ENCODE measurements at regions not wholly inside any gene's neighbourhood (a gene's known extent, or its start where the extent isn't known, plus 50 kb on each side); places are given as distances from the start of the nearest gene placed in this dataset.

DNA sequence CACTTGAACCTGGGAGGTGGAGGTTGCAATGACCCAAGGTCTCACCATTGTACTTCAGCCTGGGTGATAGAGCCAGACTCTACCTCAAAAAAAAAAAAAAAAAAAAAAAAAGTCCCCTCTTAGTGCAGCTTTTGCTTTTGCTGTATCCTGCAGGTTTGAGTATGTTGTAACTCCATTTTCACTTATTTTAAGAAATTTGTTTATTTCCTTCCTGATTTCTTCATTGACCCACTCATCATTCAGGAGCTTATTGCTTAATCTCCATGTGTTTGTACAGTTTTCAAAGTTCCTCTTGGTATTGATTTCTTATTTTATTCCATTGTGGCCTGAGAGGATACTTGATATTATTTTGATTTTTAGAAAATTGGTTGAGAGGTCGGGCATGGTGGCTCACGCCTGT is 50.9 kb upstream of the AK4 start:
- WGBS, 2 experiments (ENCODE audit: extremely low coverage in 1 of 2, insufficient coverage in 1 of 2, insufficient read length in 1 of 2, insufficient replicate concordance in 2 of 2, low coverage in 1 of 2, low lambda C conversion rate in 2 of 2, missing lambda C conversion rate in 1 of 2): 83% methylated on average over 2 of the region's 2 CpGs; no CpG with 5 or more reads in 1 of the 2 experiments
- no peak overlapping the region for H2AK5ac ChIP-seq (ENCODE audit: low read depth, low read length)
- no peaks in the 10 kb centered on the region for H3K36me3 ChIP-seq (ENCODE audit: control insufficient read depth in 2 of 4, insufficient read depth in 4 of 4, low read length in 3 of 4)
- H2BK12ac ChIP-seq (ENCODE audit: low read depth, low read length): no peak overlapping the region
- ChIA-PET CTCF (ENCODE audit: partially characterized antibody) (interaction anchor here (0.6 to 1.4 kb wide), 2 partner anchors 14 to 19 kb away, joined by 3 read pairs; no protein-coding TSS in a partner anchor), POLR2A (ENCODE audit: partially characterized antibody) (no interaction called here)
- DNase-seq (ENCODE audit: low read depth in 1 of 2, low spot score in 2 of 2) (no peak), FAIRE-seq (no peak)
- no peak overlapping the region for H4K91ac ChIP-seq (replicated peaks; ENCODE audit: insufficient read length, low read length)
- no peak overlapping the region for H2AFZ ChIP-seq (ENCODE audit: low read length)
- H4K20me1 ChIP-seq (replicated peaks in 1 of 2; ENCODE audit: control insufficient read depth in 1 of 2, insufficient read depth in 2 of 2, low read length in 2 of 2): no peaks in the 10 kb centered on the region
- no peak overlapping the region for H3K4me3 ChIP-seq (ENCODE audit: extremely low read depth in 1 of 4, insufficient read depth in 2 of 4, low read depth in 3 of 4, low read length in 4 of 4)
- no peak overlapping the region for H4K5ac ChIP-seq (ENCODE audit: insufficient read length, low read depth, low read length)
- no peaks in the 10 kb centered on the region for H3K79me1 ChIP-seq (ENCODE audit: low read depth, low read length)
- no peaks in the 10 kb centered on the region for H3K27me3 ChIP-seq (replicated peaks in 1 of 4; ENCODE audit: control insufficient read depth in 3 of 4, extremely low read depth in 1 of 4, insufficient read depth in 3 of 4, low read length in 3 of 4)
- H3K9ac ChIP-seq (replicated peaks in 1 of 4; ENCODE audit: extremely low read depth in 1 of 4, low read depth in 3 of 4, low read length in 3 of 4): no peak overlapping the region
- H2BK15ac ChIP-seq (ENCODE audit: low read length): no peak overlapping the region
- H3K4me1 ChIP-seq (replicated peaks in 1 of 4; ENCODE audit: control insufficient read depth in 3 of 4, insufficient read depth in 4 of 4, low read length in 3 of 4): no peaks in the 10 kb centered on the region
- H3K18ac ChIP-seq (ENCODE audit: extremely low read depth, low read length): no peak overlapping the region
- H2BK120ac ChIP-seq (replicated peaks; ENCODE audit: low read depth, low read length): no peak overlapping the region
- no peak overlapping the region for H3K56ac ChIP-seq (replicated peaks; ENCODE audit: insufficient read length, low read depth, low read length)
- H3K4ac ChIP-seq (replicated peaks; ENCODE audit: insufficient read length, low read depth, low read length): no peak overlapping the region
- no peak overlapping the region for H2BK20ac ChIP-seq (ENCODE audit: low read length)
- no peak overlapping the region for H2BK5ac ChIP-seq (ENCODE audit: low read depth, low read length)
- H3K9me3 ChIP-seq (ENCODE audit: insufficient read depth in 2 of 2, low read depth in 1 of 2, low read length in 1 of 2): no peaks in the 10 kb centered on the region
- H3K79me2 ChIP-seq (ENCODE audit: control insufficient read depth in 1 of 2, insufficient read depth in 2 of 2, low read length in 2 of 2): no peaks in the 10 kb centered on the region
- no peak overlapping the region for H3K14ac ChIP-seq (ENCODE audit: insufficient read length)
- no peak overlapping the region for H3K23ac ChIP-seq (ENCODE audit: insufficient read length)
- no peak overlapping the region for H3K27ac ChIP-seq (ENCODE audit: low read depth, low read length)
- H3K4me2 ChIP-seq (ENCODE audit: insufficient read depth in 1 of 2, low read depth in 2 of 2, low read length in 2 of 2): no peak overlapping the region
- H3K23me2 ChIP-seq (ENCODE audit: low read depth, low read length): no peaks in the 10 kb centered on the region
- H4K8ac ChIP-seq (ENCODE audit: extremely low read depth, insufficient read depth, low read length): no peak overlapping the region
- TF ChIP-seq NANOG (IDR thresholded peaks at IDR 0.05; ENCODE audit: insufficient read depth, low read depth, low read length, poor library complexity, severe bottlenecking): no peak
- no peak for TF ChIP-seq SIRT6 (IDR thresholded peaks at IDR 0.05; ENCODE audit: low read length)
- TF ChIP-seq RNF2 (IDR thresholded peaks at IDR 0.05; ENCODE audit: borderline replicate concordance, low read depth, low read length, missing control alignments, poor library complexity, severe bottlenecking): no peak
- TF ChIP-seq SUZ12 (IDR thresholded peaks at IDR 0.05; ENCODE audit: low read length): no peak
- no peak for TF ChIP-seq NRF1 (IDR thresholded peaks at IDR 0.05; ENCODE audit: low read depth, low read length)
- TF ChIP-seq RFX5 (IDR thresholded peaks at IDR 0.05; ENCODE audit: borderline replicate concordance, low read depth, low read length): no peak
- TF ChIP-seq ZNF274 (IDR thresholded peaks at IDR 0.05; ENCODE audit: borderline replicate concordance, extremely low read depth, low read length): no peak

Data from H1 (cell line).